Endothelial cell of umbilical vein (primary cell): ENCODE measurements at regions not wholly inside any gene's neighbourhood (a gene's known extent, or its start where the extent isn't known, plus 50 kb on each side); places are given as distances from the start of the nearest gene placed in this dataset.

ENCODE experiments used
- BruUV-seq: library from RNA; stranded (reverse); fragments of 400-500 nt; replicated peaks from 2 replicates; lab custom pipeline; 2021; lab: Mats Ljungman, UMichigan
- CTCF ChIA-PET: fragments of 300-600, 350-600 bp; sonication (Branson Sonifier 250); formaldehyde crosslinking; loops from one replicate; lab custom pipeline; 2021; ENCODE audit warnings: antibody characterized with exemption, inconsistent platforms; lab: Charles Lee
- POLR2A ChIA-PET: fragments of 300-600, 350-600 bp; sonication (Branson Sonifier 250); formaldehyde crosslinking; loops from one replicate; lab custom pipeline; 2021; ENCODE audit warnings: antibody characterized with exemption, inconsistent platforms; lab: Charles Lee
- DNase-seq: peaks from one replicate; pipeline ENCODE4 v3.0.0-alpha.2; 2011; ENCODE audit warnings: low read depth, low spot score
- FAIRE-seq: peaks from 2 replicates; lab custom pipeline; 2011; peaks lifted over from hg19 to GRCh38; lab: Jason Lieb, UNC
- H2AFZ ChIP-seq: 2 replicates; pipeline ENCODE4 v1.6.0; 2012; ENCODE audit warnings: low read depth, low read length, control low read depth, inconsistent platforms
- H3K27ac ChIP-seq: 2 replicates; pipeline ENCODE4 v1.5.1; 2011; ENCODE audit warnings: low read depth, mild to moderate bottlenecking, control low read depth, low read length, moderate library complexity; ENCODE audit not compliant: insufficient read depth
- H3K27me3 ChIP-seq, 2 experiments: 2 replicates each; pipeline versions ENCODE4 v1.6.0 to v1.6.1; 2011; ENCODE audit warnings: low read length in 2 of 2, mixed read lengths in 1 of 2; ENCODE audit not compliant: control insufficient read depth in 2 of 2, insufficient read depth in 2 of 2
- H3K36me3 ChIP-seq, 2 experiments: 2 replicates in 1 of 2; 3 replicates in 1 of 2; pipeline ENCODE4 v1.5.1; 2011; ENCODE audit warnings: low read length in 2 of 2, mild to moderate bottlenecking in 1 of 2, moderate library complexity in 1 of 2; ENCODE audit not compliant: control insufficient read depth in 2 of 2, insufficient read depth in 2 of 2; ENCODE audit errors: extremely low read depth in 1 of 2
- H3K4me1 ChIP-seq: 3 replicates; pipeline ENCODE4 v1.5.1; 2011; ENCODE audit warnings: mild to moderate bottlenecking, low read length; ENCODE audit not compliant: control insufficient read depth, insufficient read depth; ENCODE audit errors: extremely low read depth
- H3K4me2 ChIP-seq: 2 replicates; pipeline ENCODE4 v1.6.1; 2011; ENCODE audit warnings: low read length, control low read depth, mixed read lengths; ENCODE audit not compliant: insufficient read depth
- H3K4me3 ChIP-seq, 3 experiments: fragments of 200-600 bp in 1 of 3; sonication (generic), shearing (Covaris generic) in 1 of 3; replicated peaks in 1 of 3; 2 replicates each; pipeline ENCODE4 v1.5.1; 2011 to 2016; ENCODE audit warnings: control low read depth in 3 of 3, low read length in 3 of 3, mild to moderate bottlenecking in 2 of 3, inconsistent platforms in 1 of 3, low read depth in 1 of 3, moderate library complexity in 1 of 3; ENCODE audit not compliant: insufficient read depth in 1 of 3
- H3K79me2 ChIP-seq: 2 replicates; pipeline ENCODE4 v1.6.0; 2012; ENCODE audit warnings: low read length, inconsistent platforms; ENCODE audit not compliant: control insufficient read depth, insufficient read depth
- H3K9ac ChIP-seq: replicated peaks from 2 replicates; pipeline ENCODE3; 2011; ENCODE audit warnings: low read length, control low read depth; ENCODE audit not compliant: insufficient read depth; ENCODE audit errors: extremely low read depth
- H3K9me1 ChIP-seq: replicated peaks from 3 replicates; pipeline ENCODE4 v1.6.0; 2011; ENCODE audit warnings: mild to moderate bottlenecking, low read length; ENCODE audit not compliant: control insufficient read depth, insufficient read depth; ENCODE audit errors: extremely low read depth
- H3K9me3 ChIP-seq: replicated peaks from 2 replicates; pipeline ENCODE4 v1.5.1; 2012; ENCODE audit warnings: low read length, inconsistent platforms; ENCODE audit not compliant: control insufficient read depth, insufficient read depth
- H4K20me1 ChIP-seq: replicated peaks from 2 replicates; pipeline ENCODE3; 2011; ENCODE audit warnings: mild to moderate bottlenecking, low read length; ENCODE audit not compliant: control insufficient read depth, insufficient read depth; ENCODE audit errors: extremely low read depth
- EZH2 ChIP-seq: IDR thresholded peaks from 2 replicates; pipeline ENCODE4 v1.6.1; 2012; ENCODE audit warnings: borderline replicate concordance, low read depth, mild to moderate bottlenecking, moderate library complexity, low read length, inconsistent platforms; ENCODE audit not compliant: severe bottlenecking
- GATA2 ChIP-seq: IDR thresholded peaks from 2 replicates; pipeline ENCODE4 v1.7.0; 2011; ENCODE audit warnings: low read depth, mild to moderate bottlenecking, moderate library complexity, mixed read lengths, low read length; ENCODE audit not compliant: insufficient read length, insufficient read depth
- JUN ChIP-seq: IDR thresholded peaks from 2 replicates; pipeline ENCODE4 v1.6.1; 2011; ENCODE audit warnings: borderline replicate concordance, low read depth; ENCODE audit not compliant: insufficient read length, insufficient read depth
- MYC ChIP-seq: IDR thresholded peaks from one replicate; pipeline ENCODE4 v1.6.1; 2011; ENCODE audit warnings: mild to moderate bottlenecking, low read depth, low read length
- POLR2A ChIP-seq: IDR thresholded peaks from 2 replicates; pipeline ENCODE4 v1.6.1; 2012; ENCODE audit warnings: low read depth, mild to moderate bottlenecking, control low read depth, low read length
- POLR2AphosphoS5 ChIP-seq: IDR thresholded peaks from 2 replicates; pipeline ENCODE4 v1.6.1; 2012; ENCODE audit warnings: low read depth, mild to moderate bottlenecking, control low read depth, low read length, moderate library complexity; ENCODE audit not compliant: insufficient read depth
- dilution Hi-C: fragments of 300-500 bp; cut with MboI; formaldehyde crosslinking; loops from one replicate; pipeline ENCODE4 v1.15.0; 2019; ENCODE audit warnings: low sequenced_read_pairs; ENCODE audit not compliant: extremely low pct_ligation_motif_present
- intact Hi-C: fragments of 100-400 bp; cut with micrococcal nuclease; formaldehyde crosslinking; loops from one replicate; pipeline ENCODE4 v1.10.0; 2022
- TF ChIP-seq, protein P1 (sequence below), 2 donors: IDR thresholded peaks; 1 replicate in 1 of 2; 2 replicates in 1 of 2; pipeline ENCODE4 v1.5.1; 2011; ENCODE audit warnings: low read length in 2 of 2, mild to moderate bottlenecking in 2 of 2, moderate library complexity in 2 of 2, control low read depth in 1 of 2, inconsistent platforms in 1 of 2, low read depth in 1 of 2; ENCODE audit not compliant: insufficient read depth in 1 of 2; ENCODE audit errors: extremely low read depth in 1 of 2
- TF ChIP-seq, protein P2 (sequence below): IDR thresholded peaks from 2 replicates; pipeline ENCODE4 v1.6.1; 2011; ENCODE audit not compliant: insufficient read depth, insufficient read length

DNA sequence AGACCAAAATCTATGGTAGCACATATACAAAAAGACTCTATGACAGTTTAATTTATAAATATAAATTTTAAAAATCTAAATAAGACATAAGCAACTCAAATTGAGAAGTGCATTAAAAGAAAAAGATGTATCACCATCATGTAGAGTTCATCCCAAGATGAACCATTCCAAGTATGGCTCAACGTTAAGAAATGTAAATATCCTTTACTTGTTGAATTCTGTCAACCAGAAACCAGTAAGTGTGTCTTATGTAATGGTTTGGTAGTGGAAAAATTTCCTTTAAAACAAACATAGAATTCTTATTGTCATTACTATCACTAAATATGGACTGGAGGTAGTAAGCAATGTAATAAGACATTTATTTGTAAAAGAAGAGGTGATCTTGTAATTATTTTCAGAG lies 87.3 kb downstream of the YIPF5 start:
- ChIA-PET POLR2A (no interaction called here), CTCF (no interaction called here)
- no TSS peak for BruUV-seq
- dilution Hi-C loops (no loop called here), intact Hi-C loops (no loop called here)
- Histone ChIP-seq H3K4me3 (no peak overlapping the region), H3K9me1 (no peaks in the 10 kb centered on the region), H3K79me2 (no peaks in the 10 kb centered on the region), H3K4me2 (no peak overlapping the region), H3K36me3 (no peaks in the 10 kb centered on the region), H3K27ac (no peak overlapping the region), H3K4me1 (peaks cover under 1% of the 10 kb centered on the region), H3K27me3 (no peaks in the 10 kb centered on the region), H3K9ac (no peak overlapping the region), H3K9me3 (no peaks in the 10 kb centered on the region), H4K20me1 (no peaks in the 10 kb centered on the region), H2AFZ (no peak overlapping the region)
- FAIRE-seq (no peak), DNase-seq (no peak)
- TF ChIP-seq POLR2AphosphoS5: no peak
- no peak for TF ChIP-seq MYC
- TF ChIP-seq, protein P1, sequence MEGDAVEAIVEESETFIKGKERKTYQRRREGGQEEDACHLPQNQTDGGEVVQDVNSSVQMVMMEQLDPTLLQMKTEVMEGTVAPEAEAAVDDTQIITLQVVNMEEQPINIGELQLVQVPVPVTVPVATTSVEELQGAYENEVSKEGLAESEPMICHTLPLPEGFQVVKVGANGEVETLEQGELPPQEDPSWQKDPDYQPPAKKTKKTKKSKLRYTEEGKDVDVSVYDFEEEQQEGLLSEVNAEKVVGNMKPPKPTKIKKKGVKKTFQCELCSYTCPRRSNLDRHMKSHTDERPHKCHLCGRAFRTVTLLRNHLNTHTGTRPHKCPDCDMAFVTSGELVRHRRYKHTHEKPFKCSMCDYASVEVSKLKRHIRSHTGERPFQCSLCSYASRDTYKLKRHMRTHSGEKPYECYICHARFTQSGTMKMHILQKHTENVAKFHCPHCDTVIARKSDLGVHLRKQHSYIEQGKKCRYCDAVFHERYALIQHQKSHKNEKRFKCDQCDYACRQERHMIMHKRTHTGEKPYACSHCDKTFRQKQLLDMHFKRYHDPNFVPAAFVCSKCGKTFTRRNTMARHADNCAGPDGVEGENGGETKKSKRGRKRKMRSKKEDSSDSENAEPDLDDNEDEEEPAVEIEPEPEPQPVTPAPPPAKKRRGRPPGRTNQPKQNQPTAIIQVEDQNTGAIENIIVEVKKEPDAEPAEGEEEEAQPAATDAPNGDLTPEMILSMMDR (IDR thresholded peaks at IDR 0.05; ENCODE audit: extremely low read depth in 1 of 2, insufficient read depth in 1 of 2, low read depth in 1 of 2, low read length in 2 of 2): no peak
- TF ChIP-seq POLR2A: no peak
- TF ChIP-seq EZH2: no peak
- TF ChIP-seq, protein P2, sequence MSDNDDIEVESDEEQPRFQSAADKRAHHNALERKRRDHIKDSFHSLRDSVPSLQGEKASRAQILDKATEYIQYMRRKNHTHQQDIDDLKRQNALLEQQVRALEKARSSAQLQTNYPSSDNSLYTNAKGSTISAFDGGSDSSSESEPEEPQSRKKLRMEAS: no peak
- no peak for TF ChIP-seq JUN
- no peak for TF ChIP-seq GATA2
